Hypothalamus (tissue), 51 donors: ENCODE measurements at regions not wholly inside any gene's neighbourhood (a gene's known extent, or its start where the extent isn't known, plus 50 kb on each side); places are given as distances from the start of the nearest gene placed in this dataset.

Experiments used
- DNase-seq, 51 donors: peaks; one replicate each; lab custom pipeline; 2025; lab: John Stamatoyannopoulos, UW

- DNase-seq, result no peak
Observed at GRCh38 chr15:46681901-46682300, 1035.4 kb upstream of the SEMA6D start.

DNA sequence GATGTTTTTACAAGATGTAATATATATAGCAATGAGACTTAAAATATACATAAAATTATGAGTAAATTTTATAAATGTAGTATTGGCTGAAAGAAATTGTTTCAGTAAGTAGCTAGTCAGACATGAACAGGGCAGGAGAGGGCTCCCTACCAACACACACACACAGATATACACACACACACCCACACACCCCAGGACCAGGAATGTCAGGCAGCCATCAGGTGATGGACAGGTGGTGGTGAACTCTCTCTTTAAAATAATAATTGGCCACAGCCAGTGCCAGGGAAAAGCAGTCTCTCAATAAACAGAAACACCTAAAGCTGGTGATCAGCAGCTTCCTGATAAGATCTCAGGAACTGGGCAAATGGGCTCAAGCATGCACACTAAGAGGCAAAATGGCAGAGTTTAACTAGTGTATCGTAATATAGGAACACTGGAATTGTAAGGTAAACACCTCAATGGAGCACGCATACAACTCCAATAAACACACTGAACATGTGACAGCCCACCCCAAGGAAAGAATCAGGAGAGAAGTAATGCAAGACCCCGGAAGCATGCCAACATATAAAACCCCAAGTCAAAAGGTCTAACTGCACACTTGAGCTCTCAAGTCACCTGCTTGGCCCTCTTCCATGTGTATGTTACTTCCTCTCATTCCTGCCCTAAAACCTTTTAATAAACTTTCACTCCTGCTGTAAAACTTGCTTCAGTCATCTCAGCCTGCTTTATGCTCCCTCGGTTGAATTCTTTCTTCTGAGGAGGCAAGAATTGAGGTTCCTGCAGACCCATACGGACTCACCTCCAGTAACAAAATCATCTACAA, 1034.1 kb upstream of the SEMA6D start:
- DNase-seq, result no peak

- DNase-seq, result no peak
Observed at GRCh38 chr15:46685096-46685495, 1032.2 kb upstream of the SEMA6D start.

- no peak for DNase-seq
Observed at GRCh38 chr15:46685681-46686080, 1031.6 kb upstream of the SEMA6D start.

DNA sequence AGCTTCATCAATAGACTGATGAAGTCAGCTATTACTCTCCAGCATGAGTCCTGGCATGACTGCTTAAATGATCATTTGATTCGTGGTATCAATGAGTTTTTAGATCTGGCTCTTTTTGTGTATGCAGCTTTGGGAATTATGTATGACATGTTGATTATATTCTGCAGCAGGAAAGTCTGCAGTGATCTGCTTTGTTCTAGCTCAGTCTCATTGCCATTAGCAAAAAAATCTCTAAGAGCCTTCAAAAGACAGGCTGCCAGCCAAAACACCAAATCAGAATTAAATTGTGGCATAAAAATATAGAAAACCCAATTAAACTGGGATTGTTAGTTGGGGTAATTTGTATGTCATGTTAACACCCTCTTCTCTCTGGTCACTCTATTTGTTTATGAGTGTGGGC, 1021.0 kb upstream of the SEMA6D start:
- DNase-seq, result no peak

GRCh38 chr15:46701346-46701745, 1016.0 kb upstream of the SEMA6D start:
- no peak for DNase-seq

DNA sequence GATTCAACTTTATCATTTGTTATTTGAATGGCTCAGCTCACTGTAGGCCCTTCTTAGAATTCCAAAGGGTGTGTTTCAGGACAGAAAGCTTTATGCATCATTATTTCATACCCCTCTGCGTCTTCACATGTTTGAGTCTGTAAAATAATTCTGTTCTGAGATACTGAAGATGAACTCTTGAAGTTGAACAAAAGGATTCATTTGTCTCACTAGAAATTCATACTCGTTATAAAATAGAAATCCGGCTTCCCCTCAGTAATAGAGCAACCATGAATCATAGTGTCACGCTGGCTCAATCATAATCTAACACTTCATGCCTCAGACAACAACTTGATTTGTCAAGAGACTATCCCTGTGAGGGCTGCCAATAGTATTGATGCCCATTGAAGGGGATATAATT, 1015.4 kb upstream of the SEMA6D start:
- no peak for DNase-seq

DNA sequence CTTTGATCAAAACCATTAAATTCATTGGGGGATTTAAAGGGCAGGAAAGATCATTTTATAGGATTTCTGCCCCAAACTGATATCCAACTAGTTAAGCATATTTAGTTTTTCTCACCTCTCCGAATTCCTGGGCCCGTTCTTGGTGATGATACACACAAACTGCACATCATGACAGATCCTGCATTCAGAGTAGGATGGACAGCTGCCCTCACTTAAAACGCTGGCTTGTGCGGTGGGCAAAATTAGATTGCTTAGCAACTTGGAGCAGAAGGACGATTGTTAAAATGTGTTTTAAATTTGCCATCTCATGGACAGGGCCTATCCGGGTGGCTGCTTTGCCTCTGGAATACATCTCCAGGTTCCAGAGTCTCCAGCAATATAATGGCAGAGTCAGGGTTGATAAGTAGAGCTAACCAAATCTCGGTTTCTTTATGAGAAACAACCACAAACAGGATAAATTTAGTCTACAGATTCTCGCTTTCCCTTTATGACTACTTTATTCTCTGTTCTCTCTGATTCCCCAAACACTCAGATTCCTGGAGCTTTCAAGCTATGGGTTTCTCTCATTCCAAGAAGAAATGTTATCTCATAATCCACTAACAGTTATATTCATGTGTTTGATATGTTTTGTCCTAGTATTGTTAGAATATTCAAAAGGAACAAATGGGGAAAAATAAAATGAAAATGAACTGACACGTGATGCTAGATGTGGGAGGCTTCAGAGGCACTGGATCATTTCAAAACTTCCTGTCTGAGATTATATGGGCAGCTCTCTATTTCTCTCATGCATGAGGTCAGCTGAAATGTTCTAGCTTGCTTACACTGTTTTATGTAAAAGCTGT, 1014.1 kb upstream of the SEMA6D start:
- no peak for DNase-seq

- no peak for DNase-seq
Observed at GRCh38 chr15:46703871-46704637, 1013.3 kb upstream of the SEMA6D start.

GRCh38 chr15:46707452-46707851, 1009.9 kb upstream of the SEMA6D start:
- no peak for DNase-seq

GRCh38 chr15:46708226-46708625, 1009.1 kb upstream of the SEMA6D start:
- no peak for DNase-seq

GRCh38 chr15:46709460-46710083, 1007.7 kb upstream of the SEMA6D start:
- no peak for DNase-seq

DNA sequence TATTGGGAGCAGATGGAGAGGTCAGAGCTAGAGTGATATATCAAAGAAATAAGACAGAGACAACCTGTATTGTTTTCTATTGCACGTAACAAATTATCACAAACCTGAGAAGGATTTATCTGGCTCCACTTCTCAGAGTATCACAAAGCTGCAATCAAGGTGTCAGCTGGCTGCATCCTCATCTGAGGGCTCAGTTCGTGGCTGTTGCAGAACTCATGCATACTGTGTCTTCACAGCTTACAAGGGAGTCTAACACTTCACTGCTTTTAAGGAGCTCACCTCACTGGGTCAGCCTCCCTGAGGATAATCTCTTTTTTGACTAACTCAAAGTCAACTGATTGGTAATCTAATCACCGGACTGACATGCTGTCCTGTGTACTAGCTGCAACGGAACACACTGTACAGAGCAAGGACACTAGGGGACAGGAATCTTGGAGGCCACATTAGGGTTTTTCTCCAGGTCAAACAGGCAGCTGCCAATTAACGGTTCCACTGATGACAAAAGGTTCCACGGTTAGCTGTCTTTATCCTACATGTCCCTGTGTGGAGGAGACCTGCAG, 1006.8 kb upstream of the SEMA6D start:
- DNase-seq, result no peak

DNA sequence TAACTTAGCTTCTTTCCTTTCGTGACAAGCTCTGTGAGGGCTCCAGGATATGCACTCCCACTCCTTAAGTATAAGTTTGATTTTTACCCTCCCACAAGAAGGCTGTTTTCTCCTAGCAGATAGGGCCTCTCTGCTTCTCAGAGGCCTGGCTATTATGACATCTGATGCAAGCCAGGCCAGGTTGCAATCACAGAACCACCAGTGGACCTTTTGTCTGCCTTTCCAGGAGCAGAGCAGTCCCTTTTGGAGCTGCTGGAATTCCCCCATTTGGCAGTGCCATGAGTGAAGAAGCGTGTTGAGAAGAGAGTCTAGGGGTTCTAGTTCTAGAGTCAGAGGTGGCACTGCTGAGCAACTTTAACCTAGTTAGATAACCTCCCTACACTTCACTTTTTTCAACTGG, 1004.3 kb upstream of the SEMA6D start:
- no peak for DNase-seq

DNA sequence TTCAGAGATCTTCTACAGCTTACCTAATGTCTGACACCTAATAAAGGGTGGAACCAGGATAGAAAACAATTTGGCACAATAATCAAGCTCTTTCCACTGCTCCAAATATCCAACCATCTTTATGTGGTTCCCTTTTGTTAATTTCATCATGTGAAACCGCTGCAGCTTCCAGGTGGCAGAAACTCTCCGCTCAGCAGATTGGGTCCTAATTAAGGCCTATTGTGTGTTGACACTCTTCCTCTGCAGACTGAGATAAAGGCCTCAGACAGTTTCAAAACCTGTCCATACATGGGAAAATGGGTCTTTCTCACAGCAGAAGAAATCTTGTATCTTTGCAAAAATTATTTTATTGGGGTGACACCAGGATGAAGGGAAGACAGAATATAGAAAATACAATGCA, 1002.4 kb upstream of the SEMA6D start:
- DNase-seq, result no peak

- DNase-seq, result no peak
Observed at GRCh38 chr15:46723308-46723707, 994.0 kb upstream of the SEMA6D start.

DNA sequence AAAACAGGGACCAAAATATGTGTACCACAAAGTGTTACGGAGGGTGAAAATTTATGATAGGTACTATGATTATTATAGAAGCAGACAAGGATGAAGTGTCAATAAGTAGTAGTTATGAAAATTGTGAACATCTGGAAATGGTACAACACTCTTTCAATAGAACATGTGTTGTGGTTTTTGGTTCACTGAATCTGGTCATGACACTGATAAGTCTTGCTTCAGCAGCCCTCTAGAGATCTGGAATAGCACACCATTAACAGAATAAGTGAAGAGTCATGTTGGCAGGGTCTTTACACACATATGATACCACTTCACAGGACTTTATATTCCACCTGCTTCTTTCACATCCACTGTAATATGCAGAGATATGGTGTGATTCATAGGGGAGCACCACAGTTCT, 985.2 kb upstream of the SEMA6D start:
- DNase-seq, result no peak

DNA sequence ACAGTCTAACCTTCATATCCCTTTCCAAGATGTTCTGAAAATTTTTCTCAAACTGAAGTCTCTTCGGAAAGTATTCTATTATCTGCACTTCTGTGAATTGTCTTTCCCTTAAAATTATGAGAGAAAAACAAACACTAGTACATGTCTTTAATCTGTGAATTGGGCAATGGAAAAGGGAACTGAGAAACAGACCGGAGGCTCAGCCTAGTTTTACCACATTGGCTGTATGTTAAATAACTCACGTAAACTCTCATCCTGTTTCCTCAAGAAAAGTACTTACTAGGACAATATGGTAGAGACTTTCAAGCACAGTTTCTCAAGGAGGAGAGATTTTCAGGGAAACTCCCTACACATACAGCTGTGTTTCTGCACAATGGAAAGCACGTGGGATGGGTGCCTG, 982.2 kb upstream of the SEMA6D start:
- no peak for DNase-seq

DNA sequence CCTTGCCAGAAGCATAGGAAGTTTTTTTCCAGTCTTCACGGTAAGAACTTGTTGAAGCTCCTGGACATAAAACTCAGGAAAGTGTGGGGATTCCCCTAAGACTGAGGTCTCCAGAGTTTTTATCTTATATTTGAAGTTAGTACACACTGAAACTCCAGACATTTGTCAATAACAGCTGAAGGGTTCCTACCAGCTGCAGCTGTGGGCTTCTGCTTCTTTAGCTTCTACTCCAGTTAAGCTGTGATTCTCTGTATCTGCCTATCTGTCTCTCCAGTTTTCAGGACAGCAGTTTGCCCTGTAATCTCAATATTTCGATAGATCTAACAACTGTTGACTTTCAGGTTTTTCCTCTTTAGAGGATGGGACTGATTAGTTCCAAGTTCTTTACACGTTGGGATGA, 966.0 kb upstream of the SEMA6D start:
- DNase-seq, result no peak

DNA sequence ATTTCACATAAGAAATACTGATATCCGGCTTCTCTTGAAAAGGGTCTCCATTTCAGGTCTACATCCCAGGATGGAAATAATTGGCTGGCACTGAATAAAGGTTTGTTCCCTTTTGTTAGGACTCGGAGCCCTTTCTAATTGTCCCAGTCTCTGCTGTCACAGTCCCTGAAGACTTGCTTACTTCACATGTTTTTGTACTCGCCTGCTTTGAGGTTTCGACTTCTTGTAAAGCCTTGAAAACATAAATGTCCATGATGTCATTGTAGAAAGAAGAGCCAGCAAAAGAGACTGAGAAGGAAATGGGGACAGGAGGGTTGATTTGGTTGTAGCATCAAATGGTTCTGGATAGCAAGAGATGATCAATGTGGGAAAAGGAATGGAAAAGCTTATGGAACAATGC, 963.4 kb upstream of the SEMA6D start:
- no peak for DNase-seq

DNA sequence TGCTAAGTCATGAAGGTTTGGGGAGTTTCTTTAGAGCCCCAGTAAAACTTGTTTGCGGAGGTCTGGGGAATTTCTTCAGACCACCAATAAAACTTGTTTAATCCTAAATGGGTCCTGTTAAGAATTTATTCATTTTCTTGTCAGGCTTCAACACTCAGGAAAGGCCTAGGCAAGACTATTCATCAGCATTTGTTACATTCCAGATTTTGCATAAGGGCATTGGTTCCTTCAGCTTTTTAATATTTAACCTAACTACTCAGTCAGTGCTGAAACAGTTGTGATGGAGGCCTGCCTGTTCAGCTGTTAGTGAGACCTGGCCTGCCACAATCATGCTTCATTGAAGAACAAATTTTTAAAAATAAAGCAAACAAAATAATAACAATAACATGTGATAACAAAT, 954.2 kb upstream of the SEMA6D start:
- no peak for DNase-seq
